PC-3 (cell line): ENCODE measurements at regions not wholly inside any gene's neighbourhood (a gene's known extent, or its start where the extent isn't known, plus 50 kb on each side); places are given as distances from the start of the nearest gene placed in this dataset.

ENCODE experiments used
- CTCF ChIP-seq: fragments of 300-600 bp; sonication (generic); conservative IDR thresholded peaks from 2 replicates; pipeline ENCODE4 v1.5.1; 2017; ENCODE audit warnings: antibody characterized with exemption, low read depth, mild to moderate bottlenecking, low read length
- EZH2 ChIP-seq: fragments of 300-600 bp; sonication (generic); IDR thresholded peaks from one replicate; pipeline ENCODE4 v1.6.1; 2017; ENCODE audit warnings: antibody characterized with exemption, mild to moderate bottlenecking, low read length; ENCODE audit not compliant: unreplicated experiment

DNA sequence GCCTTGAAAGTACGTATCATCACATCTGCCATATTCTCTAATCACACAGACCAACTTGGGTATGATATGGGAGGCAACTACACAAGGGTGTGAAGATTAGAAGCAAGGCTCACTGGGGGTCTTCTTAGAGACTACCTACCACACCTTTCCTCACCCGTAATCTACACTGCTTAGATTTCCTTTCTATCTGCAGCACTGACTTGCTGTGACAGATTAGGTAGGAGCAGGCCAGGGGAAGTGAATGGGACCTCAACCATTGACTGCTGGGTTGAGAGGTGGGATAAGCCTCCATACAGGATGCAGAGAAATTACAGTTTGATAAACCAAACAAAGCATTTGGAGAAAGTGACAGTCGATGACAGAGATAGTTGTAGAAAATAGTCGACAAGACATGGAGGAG lies 119.0 kb upstream of the SERPINE2 start:
- TF ChIP-seq CTCF (no peak), EZH2 (no peak)
